Endothelial cell of umbilical vein (primary cell): ENCODE measurements at regions not wholly inside any gene's neighbourhood (a gene's known extent, or its start where the extent isn't known, plus 50 kb on each side); places are given as distances from the start of the nearest gene placed in this dataset.

Experiments
- BruUV-seq: library from RNA; stranded (reverse); fragments of 400-500 nt; replicated peaks from 2 replicates; lab custom pipeline; 2021; lab: Mats Ljungman, UMichigan
- CTCF ChIA-PET: fragments of 300-600, 350-600 bp; sonication (Branson Sonifier 250); formaldehyde crosslinking; loops from one replicate; lab custom pipeline; 2021; ENCODE audit warnings: antibody characterized with exemption, inconsistent platforms; lab: Charles Lee
- POLR2A ChIA-PET: fragments of 300-600, 350-600 bp; sonication (Branson Sonifier 250); formaldehyde crosslinking; loops from one replicate; lab custom pipeline; 2021; ENCODE audit warnings: antibody characterized with exemption, inconsistent platforms; lab: Charles Lee
- DNase-seq: peaks from one replicate; pipeline ENCODE4 v3.0.0-alpha.2; 2011; ENCODE audit warnings: low read depth, low spot score
- FAIRE-seq: peaks from 2 replicates; lab custom pipeline; 2011; peaks lifted over from hg19 to GRCh38; lab: Jason Lieb, UNC
- H2AFZ ChIP-seq: 2 replicates; pipeline ENCODE4 v1.6.0; 2012; ENCODE audit warnings: low read depth, low read length, control low read depth, inconsistent platforms
- H3K27ac ChIP-seq: 2 replicates; pipeline ENCODE4 v1.5.1; 2011; ENCODE audit warnings: low read depth, mild to moderate bottlenecking, control low read depth, low read length, moderate library complexity; ENCODE audit not compliant: insufficient read depth
- H3K27me3 ChIP-seq, 2 experiments: 2 replicates each; pipeline versions ENCODE4 v1.6.0 to v1.6.1; 2011; ENCODE audit warnings: low read length in 2 of 2, mixed read lengths in 1 of 2; ENCODE audit not compliant: control insufficient read depth in 2 of 2, insufficient read depth in 2 of 2
- H3K36me3 ChIP-seq, 2 experiments: 2 replicates in 1 of 2; 3 replicates in 1 of 2; pipeline ENCODE4 v1.5.1; 2011; ENCODE audit warnings: low read length in 2 of 2, mild to moderate bottlenecking in 1 of 2, moderate library complexity in 1 of 2; ENCODE audit not compliant: control insufficient read depth in 2 of 2, insufficient read depth in 2 of 2; ENCODE audit errors: extremely low read depth in 1 of 2
- H3K4me1 ChIP-seq: 3 replicates; pipeline ENCODE4 v1.5.1; 2011; ENCODE audit warnings: mild to moderate bottlenecking, low read length; ENCODE audit not compliant: control insufficient read depth, insufficient read depth; ENCODE audit errors: extremely low read depth
- H3K4me2 ChIP-seq: 2 replicates; pipeline ENCODE4 v1.6.1; 2011; ENCODE audit warnings: low read length, control low read depth, mixed read lengths; ENCODE audit not compliant: insufficient read depth
- H3K4me3 ChIP-seq, 3 experiments: fragments of 200-600 bp in 1 of 3; sonication (generic), shearing (Covaris generic) in 1 of 3; replicated peaks in 1 of 3; 2 replicates each; pipeline ENCODE4 v1.5.1; 2011 to 2016; ENCODE audit warnings: control low read depth in 3 of 3, low read length in 3 of 3, mild to moderate bottlenecking in 2 of 3, inconsistent platforms in 1 of 3, low read depth in 1 of 3, moderate library complexity in 1 of 3; ENCODE audit not compliant: insufficient read depth in 1 of 3
- H3K79me2 ChIP-seq: 2 replicates; pipeline ENCODE4 v1.6.0; 2012; ENCODE audit warnings: low read length, inconsistent platforms; ENCODE audit not compliant: control insufficient read depth, insufficient read depth
- H3K9ac ChIP-seq: replicated peaks from 2 replicates; pipeline ENCODE3; 2011; ENCODE audit warnings: low read length, control low read depth; ENCODE audit not compliant: insufficient read depth; ENCODE audit errors: extremely low read depth
- H3K9me1 ChIP-seq: replicated peaks from 3 replicates; pipeline ENCODE4 v1.6.0; 2011; ENCODE audit warnings: mild to moderate bottlenecking, low read length; ENCODE audit not compliant: control insufficient read depth, insufficient read depth; ENCODE audit errors: extremely low read depth
- H3K9me3 ChIP-seq: replicated peaks from 2 replicates; pipeline ENCODE4 v1.5.1; 2012; ENCODE audit warnings: low read length, inconsistent platforms; ENCODE audit not compliant: control insufficient read depth, insufficient read depth
- H4K20me1 ChIP-seq: replicated peaks from 2 replicates; pipeline ENCODE3; 2011; ENCODE audit warnings: mild to moderate bottlenecking, low read length; ENCODE audit not compliant: control insufficient read depth, insufficient read depth; ENCODE audit errors: extremely low read depth
- CTCF ChIP-seq, 2 donors: IDR thresholded peaks; 1 replicate in 1 of 2; 2 replicates in 1 of 2; pipeline ENCODE4 v1.5.1; 2011; ENCODE audit warnings: low read length in 2 of 2, mild to moderate bottlenecking in 2 of 2, moderate library complexity in 2 of 2, control low read depth in 1 of 2, inconsistent platforms in 1 of 2, low read depth in 1 of 2; ENCODE audit not compliant: insufficient read depth in 1 of 2; ENCODE audit errors: extremely low read depth in 1 of 2
- EZH2 ChIP-seq: IDR thresholded peaks from 2 replicates; pipeline ENCODE4 v1.6.1; 2012; ENCODE audit warnings: borderline replicate concordance, low read depth, mild to moderate bottlenecking, moderate library complexity, low read length, inconsistent platforms; ENCODE audit not compliant: severe bottlenecking
- FOS ChIP-seq: IDR thresholded peaks from 2 replicates; pipeline ENCODE4 v1.6.1; 2011; ENCODE audit warnings: mild to moderate bottlenecking, low read length, moderate library complexity, borderline replicate concordance; ENCODE audit not compliant: insufficient read depth
- GATA2 ChIP-seq: IDR thresholded peaks from 2 replicates; pipeline ENCODE4 v1.7.0; 2011; ENCODE audit warnings: low read depth, mild to moderate bottlenecking, moderate library complexity, mixed read lengths, low read length; ENCODE audit not compliant: insufficient read length, insufficient read depth
- JUN ChIP-seq: IDR thresholded peaks from 2 replicates; pipeline ENCODE4 v1.6.1; 2011; ENCODE audit warnings: borderline replicate concordance, low read depth; ENCODE audit not compliant: insufficient read length, insufficient read depth
- MAX ChIP-seq: IDR thresholded peaks from 2 replicates; pipeline ENCODE4 v1.6.1; 2011; ENCODE audit not compliant: insufficient read depth, insufficient read length
- MYC ChIP-seq: IDR thresholded peaks from one replicate; pipeline ENCODE4 v1.6.1; 2011; ENCODE audit warnings: mild to moderate bottlenecking, low read depth, low read length
- POLR2A ChIP-seq: IDR thresholded peaks from 2 replicates; pipeline ENCODE4 v1.6.1; 2012; ENCODE audit warnings: low read depth, mild to moderate bottlenecking, control low read depth, low read length
- POLR2AphosphoS5 ChIP-seq: IDR thresholded peaks from 2 replicates; pipeline ENCODE4 v1.6.1; 2012; ENCODE audit warnings: low read depth, mild to moderate bottlenecking, control low read depth, low read length, moderate library complexity; ENCODE audit not compliant: insufficient read depth
- dilution Hi-C: fragments of 300-500 bp; cut with MboI; formaldehyde crosslinking; loops from one replicate; pipeline ENCODE4 v1.15.0; 2019; ENCODE audit warnings: low sequenced_read_pairs; ENCODE audit not compliant: extremely low pct_ligation_motif_present
- intact Hi-C: fragments of 100-400 bp; cut with micrococcal nuclease; formaldehyde crosslinking; loops from one replicate; pipeline ENCODE4 v1.10.0; 2022

DNA sequence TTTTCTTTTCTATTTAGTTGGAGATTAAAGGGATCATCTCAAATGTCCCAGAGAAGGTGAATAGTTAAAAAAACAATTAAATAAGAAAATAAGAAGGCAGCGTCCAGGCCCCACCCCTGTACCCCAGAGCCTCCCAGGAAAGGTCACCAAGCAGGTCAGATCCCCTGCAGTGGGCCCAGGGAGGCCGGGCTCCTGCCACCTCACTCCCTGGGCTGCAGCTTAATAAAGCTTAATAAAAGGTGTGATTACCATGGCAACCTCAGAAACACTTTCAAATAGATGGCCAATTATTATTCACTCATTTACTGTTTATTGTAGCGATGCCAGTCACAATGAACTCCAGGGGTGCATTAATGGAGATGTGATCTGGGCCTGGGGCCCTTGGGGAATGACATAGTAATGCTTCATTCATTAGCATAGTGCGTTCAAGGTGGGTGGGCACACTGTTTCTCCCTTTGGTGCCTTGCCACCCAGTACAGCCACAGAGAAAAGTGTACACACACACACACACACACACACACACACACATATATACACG, 386.2 kb downstream of the CADM1 start:
- Histone ChIP-seq H3K36me3 (no peaks in the 10 kb centered on the region), H3K4me3 (no peak overlapping the region), H3K4me2 (no peak overlapping the region), H2AFZ (no peak overlapping the region), H3K9ac (no peak overlapping the region), H3K79me2 (no peaks in the 10 kb centered on the region), H3K27ac (no peak overlapping the region), H3K9me3 (peaks cover 2% of the 10 kb centered on the region), H3K4me1 (no peaks in the 10 kb centered on the region), H3K9me1 (no peaks in the 10 kb centered on the region), H4K20me1 (no peaks in the 10 kb centered on the region), H3K27me3 (no peaks in the 10 kb centered on the region)
- no peak for FAIRE-seq
- POLR2A ChIA-PET: no interaction called here
- CTCF ChIA-PET: no interaction called here
- dilution Hi-C loops: no loop called here
- BruUV-seq: no TSS peak
- intact Hi-C loops: no loop called here
- no peak for DNase-seq
- no peak for TF ChIP-seq POLR2AphosphoS5
- no peak for TF ChIP-seq MAX
- TF ChIP-seq GATA2: no peak
- no peak for TF ChIP-seq POLR2A
- no peak for TF ChIP-seq EZH2
- no peak for TF ChIP-seq CTCF (IDR thresholded peaks at IDR 0.05; ENCODE audit: extremely low read depth in 1 of 2, insufficient read depth in 1 of 2, low read depth in 1 of 2, low read length in 2 of 2)
- no peak for TF ChIP-seq FOS
- no peak for TF ChIP-seq MYC
- TF ChIP-seq JUN: no peak
